NCI-H146 treated with DMSO at 0.1 percent for 48 hours (cell line): ENCODE measurements at regions not wholly inside any gene's neighbourhood (a gene's known extent, or its start where the extent isn't known, plus 50 kb on each side); places are given as distances from the start of the nearest gene placed in this dataset.

Experiments
- DNase-seq: peaks from one replicate; lab custom pipeline; 2025; ENCODE audit not compliant: unreplicated experiment; lab: John Stamatoyannopoulos, UW

DNA sequence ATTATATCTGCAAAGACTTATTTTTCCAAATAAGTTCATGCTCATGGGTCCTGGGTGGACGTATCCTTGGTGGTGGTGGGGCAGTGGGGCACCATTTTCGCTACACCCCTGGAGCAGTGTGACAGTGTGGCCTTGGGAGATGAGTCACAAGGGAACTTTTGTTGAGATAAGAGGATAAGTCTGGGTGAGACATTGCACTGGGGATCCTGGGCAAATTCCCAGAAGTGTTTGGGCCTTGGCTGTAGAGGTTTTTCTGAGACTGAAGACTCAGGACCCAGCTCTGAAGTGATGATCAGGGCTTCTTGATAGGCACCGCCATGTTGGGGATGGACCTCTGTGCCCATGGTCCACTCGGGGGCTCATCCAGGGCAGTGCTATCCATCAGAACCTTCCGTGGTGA is 149.4 kb downstream of the MACROH2A1 start:
- no peak for DNase-seq

DNA sequence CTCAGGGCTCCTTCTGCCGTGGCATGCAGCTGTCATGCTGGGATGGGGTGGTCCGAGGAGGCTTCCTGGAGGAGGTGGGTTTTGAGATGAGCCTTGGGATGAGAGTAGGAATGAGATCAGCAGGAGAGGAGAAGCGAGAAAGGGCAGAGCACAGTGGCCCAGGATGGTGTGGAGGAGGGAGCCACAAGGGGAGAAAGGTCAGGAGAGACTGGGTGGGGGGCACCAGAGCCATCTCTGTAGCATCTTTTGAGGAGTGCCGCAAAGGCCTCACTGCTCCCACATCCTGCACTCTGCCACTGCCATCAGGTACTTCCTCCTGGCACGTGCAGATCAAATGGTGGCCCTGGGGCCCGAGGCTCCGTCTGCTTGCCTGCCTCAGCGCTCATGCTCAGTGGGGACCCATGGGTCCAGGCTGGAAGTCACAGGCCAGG is 150.2 kb downstream of the MACROH2A1 start:
- no peak for DNase-seq

DNA sequence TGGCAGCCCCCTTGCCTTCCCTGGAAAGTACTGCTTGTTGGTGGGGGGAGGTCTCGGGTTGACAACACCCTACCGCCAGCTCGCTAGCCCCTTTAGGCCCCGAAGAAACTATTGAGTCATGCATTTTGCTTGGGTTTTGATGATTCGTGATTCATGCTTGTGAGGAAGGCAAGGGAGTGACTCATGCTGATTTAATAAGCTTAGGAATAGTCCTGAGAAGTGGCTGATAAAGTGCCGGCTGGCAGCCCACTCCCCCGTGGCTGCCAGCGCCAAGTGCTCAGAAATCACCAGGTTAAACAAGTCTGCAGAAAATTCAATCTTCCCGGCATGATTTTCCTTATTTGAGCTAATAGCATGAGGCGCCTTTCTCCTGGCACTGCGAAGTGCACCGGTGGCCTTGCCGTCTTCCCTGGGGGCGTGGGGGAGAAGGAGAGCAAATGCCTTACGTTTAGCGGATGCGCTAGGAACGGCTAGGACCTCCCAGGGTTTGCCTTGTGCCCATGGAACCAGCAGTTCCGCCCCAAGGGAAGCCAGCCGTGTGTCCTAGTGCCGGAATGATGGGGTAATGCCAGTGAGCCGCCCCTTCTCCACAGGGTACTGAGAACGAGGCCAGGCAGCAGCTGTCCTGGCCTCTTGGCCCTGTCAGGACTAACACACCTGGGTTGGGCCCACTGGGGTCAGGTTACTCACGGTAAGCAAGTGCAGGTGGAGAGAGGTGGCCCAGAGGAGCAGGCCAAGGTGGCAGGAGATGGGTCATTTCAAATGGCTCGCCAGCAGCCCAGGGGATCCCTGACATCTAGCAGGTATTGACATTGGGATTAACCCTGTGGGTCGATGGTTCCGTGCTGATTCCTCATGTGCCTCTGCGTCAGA is 151.9 kb downstream of the MACROH2A1 start:
- DNase-seq, result peak; percentile 5

DNA sequence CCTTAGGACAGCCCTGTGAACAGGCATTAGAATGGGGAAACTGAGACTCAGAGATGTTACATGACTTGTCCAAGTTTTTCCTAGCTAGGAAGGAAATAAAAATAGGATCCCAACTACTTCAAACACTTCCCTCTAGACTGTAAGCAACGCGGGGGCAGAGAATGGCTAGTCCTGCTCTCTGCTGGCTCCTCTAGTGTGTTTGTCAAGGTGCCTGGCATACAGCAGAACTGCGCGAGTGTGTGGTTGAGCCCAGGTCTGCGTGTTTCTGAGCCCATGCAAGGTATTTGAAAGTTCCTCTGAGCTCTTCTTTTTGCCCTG is 152.5 kb downstream of the MACROH2A1 start:
- DNase-seq, result no peak

DNA sequence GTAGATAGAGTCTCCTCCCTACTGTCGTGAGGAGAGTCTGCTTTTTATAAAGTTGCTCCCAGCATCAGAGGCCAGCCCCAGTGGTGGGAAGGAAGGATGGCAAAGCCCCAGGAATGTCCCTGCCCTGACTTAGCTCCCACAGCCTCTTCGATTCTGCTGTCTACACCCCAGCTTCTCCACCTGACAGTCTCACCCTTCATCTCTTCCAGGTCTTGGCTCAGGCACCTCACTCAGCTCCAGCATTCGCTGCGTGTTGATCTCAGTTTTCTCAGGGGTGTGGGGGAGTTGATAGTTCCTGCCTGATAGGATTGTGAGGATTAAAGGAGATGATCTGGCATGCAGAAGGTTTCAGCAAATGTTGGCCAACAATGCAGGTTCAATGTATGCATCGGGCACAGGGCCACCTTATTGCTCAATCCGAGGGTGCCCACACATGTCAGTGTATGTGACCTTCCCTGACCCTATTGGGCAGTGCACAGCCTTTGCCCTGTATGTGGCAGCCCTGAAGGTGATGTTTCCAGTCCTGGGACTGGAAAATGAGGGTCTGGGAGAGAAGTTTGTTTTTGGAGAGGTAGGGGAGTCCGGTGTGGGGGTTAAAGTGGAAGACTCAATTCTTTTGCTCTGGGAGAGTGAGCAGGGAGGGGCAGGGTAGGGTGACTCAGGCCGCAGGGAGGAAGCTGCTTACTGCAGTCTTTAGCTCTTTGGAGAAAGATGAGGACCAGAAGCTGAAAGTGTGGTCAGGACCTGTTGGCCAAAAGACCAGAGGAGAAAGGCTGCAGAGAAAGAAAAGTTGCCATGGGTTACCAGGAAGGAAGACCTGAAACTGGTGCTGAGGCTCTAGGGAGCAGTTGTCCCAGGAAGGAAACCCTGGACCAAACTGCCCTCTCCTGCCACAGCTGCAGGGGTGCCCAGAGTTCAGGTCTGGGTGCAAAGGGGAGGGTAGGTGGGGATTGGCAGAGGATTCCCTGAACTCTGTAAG is 153.2 kb downstream of the MACROH2A1 start:
- DNase-seq, result no peak

DNA sequence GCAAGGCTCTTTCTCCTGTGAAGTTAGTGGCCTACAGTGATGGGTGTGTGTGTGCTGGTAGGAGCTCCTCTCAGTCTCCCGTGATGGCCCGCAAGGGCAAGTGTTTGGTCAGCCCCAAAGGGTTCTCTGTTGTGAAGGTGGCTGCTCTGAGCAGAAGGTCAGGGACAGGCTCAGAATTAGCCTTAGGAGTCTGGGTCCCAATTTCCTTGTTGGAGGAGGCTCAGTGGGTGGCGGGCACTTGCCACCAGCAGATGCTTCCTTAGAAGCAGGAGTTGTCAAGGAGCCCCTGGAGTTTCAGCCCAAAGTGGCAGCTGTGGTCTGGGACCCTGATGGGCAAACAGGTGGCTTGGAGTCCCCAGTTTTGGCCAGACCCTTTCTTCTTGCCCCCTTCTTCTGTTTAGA is 154.4 kb downstream of the MACROH2A1 start:
- DNase-seq, result no peak

DNA sequence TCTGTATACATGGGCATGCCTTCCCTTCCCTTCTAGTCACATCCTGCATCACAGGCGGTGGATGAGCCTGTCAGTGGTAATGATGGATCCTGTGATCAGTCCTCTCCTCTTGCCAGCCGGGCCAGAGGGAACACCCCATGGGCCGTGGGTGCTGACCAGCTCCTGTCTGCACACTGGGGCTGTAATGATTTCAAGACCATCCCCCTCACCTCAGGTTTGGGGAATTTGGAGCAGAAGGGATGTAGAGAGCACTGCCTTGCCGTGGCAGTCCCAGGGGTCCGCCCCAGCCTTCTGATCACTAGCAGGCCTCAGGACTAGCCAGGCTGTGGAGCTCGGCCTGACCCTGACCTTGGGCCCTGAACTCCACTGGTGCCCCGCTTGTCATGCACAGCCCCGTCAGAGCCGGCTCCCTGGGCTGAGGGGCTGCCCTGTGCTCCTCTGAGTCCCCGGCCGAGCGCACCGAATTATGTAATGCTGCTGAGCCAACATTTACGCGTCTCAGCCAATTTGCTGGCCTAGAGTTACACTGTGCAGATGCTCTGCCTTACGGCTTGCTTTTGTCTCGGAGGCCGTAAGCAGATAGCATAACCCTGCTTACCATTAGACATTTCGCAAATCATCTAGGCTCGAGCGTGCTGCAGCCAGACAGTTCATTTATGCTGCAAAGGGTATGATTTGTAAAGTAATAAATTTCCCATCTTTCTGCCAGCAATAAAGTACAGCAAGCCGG is 155.3 kb downstream of the MACROH2A1 start:
- DNase-seq, result no peak

DNA sequence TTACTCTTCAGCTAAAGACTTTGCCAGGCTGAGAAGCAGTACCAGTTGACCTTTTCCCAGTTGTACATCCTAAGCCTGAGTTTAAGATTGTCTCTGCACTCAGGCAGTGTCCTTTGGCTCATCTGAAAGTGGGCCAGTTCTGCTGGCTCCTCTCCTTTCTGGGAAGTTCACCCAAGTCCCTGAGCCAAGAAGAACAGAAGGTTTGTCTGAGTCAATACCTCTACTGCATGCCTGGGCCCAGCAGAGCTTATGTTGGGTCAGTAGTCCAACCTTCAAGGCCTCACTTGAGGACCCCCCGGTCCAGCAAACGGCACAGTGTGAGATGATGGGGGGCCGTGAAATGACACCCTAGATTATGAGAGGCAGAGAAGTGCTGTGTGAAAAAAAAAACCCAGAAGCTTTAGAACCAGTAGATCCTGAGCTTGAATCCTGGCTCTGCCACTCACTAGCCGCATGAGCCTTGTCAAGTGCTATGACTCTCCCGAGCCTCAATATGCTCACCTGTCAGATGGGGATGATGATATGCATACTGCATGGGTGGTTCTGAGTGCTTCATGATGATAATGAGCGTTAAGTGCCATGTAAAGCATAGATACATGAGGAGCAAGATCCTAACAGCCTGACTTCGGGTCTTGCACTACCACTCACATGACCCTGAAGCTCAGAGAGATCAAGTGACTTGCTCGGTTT is 156.0 kb downstream of the MACROH2A1 start:
- DNase-seq, result no peak

DNA sequence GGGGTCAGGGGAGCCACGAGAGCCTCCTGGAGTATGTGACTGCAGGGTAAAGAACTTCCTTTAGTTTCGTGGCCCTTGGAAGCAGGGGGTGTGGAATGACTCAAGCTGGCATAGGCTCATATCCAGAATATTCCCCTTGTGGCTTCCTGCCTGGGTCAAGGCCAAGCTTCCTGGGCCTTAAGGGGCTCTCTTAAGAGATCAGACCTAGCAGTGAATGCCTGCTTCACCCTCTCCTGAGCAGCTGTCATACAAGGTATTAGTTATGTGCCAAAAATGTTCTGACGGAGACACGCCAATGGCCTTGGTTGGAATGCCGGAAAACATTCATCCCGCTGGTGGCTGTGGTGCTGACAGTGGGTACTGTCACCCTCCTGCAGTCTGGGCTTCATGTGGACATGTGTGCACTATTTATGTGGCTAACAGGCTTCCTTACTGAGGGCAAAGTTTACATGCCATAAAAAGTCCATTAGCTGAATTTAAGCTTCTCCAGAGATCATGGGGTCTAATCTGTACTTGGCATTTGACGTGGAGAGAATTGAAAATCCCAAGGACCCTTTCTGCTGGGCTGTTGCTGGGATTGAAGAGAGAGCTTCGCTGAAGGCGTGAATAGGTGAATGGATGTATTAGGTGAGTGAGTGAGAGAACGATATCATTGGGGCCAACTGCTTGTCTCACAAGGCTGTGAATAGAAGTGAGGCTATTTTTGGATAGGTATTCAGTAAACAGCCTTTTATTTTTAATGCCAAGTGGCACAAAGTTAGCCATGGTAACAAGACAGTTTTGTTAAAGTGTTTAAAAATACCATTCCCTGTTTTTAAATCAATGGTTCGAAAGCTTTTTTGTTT is 156.8 kb downstream of the MACROH2A1 start:
- DNase-seq, result no peak

DNA sequence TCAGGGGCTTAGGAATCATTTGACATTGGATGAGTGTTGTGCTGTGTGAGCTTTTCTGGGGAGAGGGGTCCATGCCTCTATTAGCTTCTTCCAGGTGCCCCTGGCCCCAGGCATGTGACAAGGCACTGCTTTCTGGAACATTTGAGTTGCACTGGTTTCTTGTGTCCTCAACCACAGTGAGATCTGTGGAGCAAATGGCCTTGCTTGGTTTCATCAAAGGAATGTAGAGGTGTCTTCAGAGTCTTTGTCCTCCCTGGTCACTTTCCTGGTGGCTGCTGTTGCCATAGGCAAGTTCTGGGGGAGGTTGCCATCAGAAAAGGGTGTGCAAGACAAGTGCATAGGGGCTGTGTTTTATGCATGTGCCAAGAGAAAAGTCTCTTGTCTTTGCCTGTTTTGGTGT is 157.5 kb downstream of the MACROH2A1 start:
- no peak for DNase-seq

DNA sequence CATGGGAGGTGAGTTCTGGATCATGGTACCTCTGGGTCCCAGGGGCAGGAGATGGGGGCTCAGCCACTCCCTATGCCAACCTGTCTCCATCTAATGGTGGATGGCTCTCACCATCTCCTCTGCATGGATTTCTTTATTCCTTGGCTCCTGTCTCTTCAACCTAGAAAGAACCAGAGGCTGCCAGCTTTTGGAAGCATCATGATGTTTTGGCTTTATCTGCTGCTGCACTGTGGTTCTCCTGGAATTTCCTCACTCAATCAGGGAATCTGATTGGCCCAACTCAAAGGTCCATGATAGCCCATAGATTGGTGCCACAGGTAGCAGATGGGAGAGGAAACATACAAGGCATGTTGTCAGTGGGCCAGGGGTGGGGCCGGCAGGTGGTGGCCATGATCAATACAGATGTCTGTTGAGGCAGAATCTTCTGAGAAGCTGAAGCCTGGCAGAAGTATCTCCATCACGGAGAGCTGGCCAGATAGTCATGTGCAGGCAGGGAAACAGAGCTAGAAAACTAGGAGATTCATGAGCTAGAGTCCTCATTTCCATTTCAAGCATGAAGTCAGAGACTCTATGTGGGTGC is 158.2 kb downstream of the MACROH2A1 start:
- no peak for DNase-seq

DNA sequence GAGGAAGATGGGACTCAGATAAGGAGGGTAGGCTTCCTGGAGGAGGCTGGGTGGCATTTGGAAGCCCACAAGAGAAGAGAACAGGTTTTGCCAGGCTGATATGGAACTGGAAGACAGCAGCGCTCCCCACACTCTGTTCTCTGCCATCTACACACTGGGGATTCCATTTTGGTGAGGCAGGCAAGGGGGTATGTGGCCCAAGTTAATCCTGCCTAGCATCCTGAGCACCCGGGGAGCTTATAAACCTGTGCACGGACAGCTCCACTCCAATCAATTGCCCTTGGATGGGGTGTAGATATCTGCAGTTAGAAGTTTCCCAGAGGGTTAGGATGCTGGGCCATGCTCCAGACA is 158.8 kb downstream of the MACROH2A1 start:
- no peak for DNase-seq

DNA sequence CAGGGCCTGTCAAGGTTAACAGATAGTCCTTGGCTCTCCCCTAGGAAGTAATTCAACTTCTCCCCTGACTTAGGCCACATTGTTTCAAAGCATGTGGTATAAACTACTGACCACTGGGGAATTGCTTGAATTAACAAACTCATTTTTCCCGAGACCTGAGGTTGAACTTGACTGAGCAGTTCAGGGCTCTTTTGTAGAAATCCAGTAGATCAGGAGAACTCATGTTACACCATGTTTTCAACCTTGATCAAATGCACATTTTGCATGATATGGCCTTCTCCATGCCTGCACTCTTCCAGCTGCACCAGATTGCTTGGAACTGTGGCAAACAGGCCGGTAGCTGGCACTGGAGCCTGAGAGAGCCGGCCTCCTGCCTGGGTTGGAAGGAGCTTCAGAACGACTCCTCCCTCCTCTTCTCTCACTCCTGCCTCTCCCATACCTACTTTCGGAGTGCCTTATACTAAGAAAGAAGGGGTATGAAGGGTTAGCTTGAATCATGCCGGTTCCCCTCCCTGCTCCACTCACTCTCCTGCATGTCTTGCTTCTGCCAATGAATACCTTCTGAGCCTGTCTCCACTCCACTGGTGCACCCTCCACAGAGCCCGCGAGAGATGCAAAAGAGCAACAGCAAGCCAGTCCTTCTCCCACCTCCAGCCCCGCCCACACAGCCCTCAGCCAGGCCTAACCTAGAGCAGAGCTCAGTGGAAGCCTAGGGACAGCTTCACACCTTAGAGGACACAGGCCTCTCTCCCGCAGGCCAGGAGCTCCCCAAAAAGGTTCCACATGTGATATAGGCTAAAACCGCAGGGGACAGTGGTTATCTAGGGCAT is 159.4 kb downstream of the MACROH2A1 start:
- no peak for DNase-seq

DNA sequence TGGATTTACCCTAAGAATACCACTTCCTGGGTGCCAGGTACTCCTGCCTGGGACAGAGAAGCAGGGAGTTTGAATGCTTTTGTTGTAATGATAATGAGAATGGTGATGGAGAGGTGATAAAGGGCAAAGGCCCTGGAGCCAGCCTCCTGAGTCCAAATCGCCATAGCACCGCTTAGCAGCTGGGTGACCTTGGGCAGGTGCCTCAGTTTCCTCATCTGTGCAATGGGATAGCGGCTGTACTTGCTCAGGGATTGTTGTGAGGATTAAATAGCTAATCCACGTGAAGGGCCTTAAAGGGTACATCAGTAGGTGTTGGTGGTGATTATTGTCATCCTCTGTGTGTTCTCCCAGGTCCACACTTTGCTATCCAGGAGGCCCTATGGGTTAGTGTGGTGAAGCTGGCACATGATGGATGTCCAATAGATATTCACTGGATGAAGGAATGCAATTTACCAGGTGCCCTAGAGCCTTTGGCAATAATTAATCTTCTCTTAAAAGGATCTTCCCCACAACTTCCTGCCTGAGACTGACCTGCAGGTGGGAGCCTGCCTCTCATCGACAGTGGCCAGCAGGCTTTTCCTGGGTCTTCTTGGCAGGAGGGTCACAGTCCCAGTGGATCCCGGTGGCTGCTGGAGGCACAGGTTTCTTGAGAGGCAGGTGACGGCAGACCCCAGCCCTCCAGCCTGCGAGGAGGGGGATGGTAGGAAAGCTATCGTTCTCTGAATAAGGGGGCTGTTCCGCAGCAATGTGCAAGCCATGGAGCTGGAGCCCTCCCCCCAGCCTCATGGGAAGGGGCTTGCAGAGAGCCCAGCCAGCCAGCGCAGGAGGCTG is 160.2 kb downstream of the MACROH2A1 start:
- DNase-seq, result no peak

DNA sequence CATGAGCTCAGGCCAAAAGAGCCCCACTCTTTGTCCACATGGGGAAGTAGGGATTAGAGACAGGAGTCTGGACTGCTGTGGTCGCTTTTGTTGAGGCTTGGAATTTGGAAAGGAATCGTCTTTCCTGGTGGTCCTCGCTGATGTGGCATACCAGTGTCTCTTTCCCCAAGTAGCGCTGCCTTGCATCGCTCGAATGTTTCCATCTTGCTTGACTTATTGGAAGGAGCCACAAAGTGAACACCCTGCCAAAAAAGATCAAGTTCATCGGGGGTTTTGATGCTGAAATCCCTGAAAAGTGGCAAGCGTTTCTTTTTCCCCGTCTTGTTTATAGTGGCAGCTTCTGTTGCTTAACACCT is 161.3 kb downstream of the MACROH2A1 start:
- no peak for DNase-seq

DNA sequence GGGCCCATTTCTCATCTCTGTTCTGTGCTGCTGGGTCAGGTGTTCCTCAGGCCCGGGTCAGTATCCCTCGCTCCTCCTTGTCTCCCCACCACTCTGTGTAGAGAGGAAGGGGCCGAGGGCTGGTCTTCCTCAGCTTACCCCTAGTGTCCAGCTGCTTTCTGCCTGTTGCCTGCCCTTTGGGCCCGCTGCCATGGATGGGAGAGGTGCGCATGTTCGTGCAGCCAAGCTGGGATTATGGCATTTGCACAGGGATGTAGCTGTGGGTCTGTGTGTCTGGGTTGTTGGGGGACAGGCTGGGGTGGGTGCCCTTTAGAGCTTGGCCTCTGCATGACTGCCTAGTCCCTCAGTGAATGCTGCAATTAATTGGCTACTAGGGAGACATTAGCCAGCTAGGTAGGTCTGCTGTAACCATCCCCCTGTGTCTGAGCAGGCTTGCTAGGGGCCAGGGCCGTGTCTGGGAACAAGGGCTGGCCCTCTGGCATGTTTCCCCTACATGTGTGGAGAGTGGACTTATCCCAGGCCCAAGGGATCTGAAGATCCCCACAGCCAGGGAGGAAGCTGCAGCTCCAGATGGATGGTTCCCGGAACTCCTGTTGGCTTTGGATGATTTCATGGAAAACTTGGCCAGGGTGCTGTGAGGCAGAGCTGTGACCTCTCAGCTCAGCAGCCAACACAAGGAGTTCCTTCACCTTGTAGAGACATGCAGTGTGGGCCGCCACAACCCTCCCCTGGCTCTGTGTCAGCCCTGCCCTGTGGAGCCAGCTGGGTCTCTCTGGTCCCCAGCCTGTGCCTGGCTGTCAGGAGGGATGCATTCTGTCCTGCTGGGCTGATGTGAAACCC is 161.9 kb downstream of the MACROH2A1 start:
- DNase-seq, result no peak
